ENCODE measurements at regions not wholly inside any gene's neighbourhood (a gene's known extent, or its start where the extent isn't known, plus 50 kb on each side); places are given as distances from the start of the nearest gene placed in this dataset.

- RAD21 ChIA-PET (ENCODE audit: low non-redundant PET in 1 of 2, low total read pairs in 2 of 2, uncharacterized antibody in 2 of 2, unreplicated experiment in 2 of 2): no interaction called here
- no peak for ATAC-seq
- Histone ChIP-seq H3K27ac (ENCODE audit: low read depth, low read length) (no peak overlapping the region), H3K9me2 (ENCODE audit: insufficient read depth) (no peaks in the 10 kb centered on the region), H3K27me3 (ENCODE audit: insufficient read depth, low read length) (no peaks in the 10 kb centered on the region), H3K36me3 (ENCODE audit: control insufficient read depth in 1 of 2, insufficient read depth in 2 of 2, low read length in 2 of 2) (no peaks in the 10 kb centered on the region), H2AFZ (ENCODE audit: low read depth, low read length, poor library complexity, severe bottlenecking) (no peak overlapping the region), H3K9me3 (ENCODE audit: control insufficient read depth in 1 of 2, insufficient read depth in 1 of 2, low read depth in 1 of 2, low read length in 2 of 2) (no peaks in the 10 kb centered on the region), H3K4me2 (ENCODE audit: low read length) (no peak overlapping the region), H3K79me2 (ENCODE audit: insufficient read depth, low read length) (no peaks in the 10 kb centered on the region), H3K4me1 (ENCODE audit: control insufficient read depth in 1 of 2, insufficient read depth in 2 of 2, low read length in 2 of 2) (no peaks in the 10 kb centered on the region), H3K9ac (ENCODE audit: low read length) (no peak overlapping the region), H4K20me1 (ENCODE audit: insufficient read depth) (no peaks in the 10 kb centered on the region), H3K4me3 (replicated peaks in 1 of 2; ENCODE audit: low read depth in 1 of 2, low read length in 2 of 2) (no peak overlapping the region)
- CTCF ChIA-PET: no interaction called here
- TF ChIP-seq SRF (IDR thresholded peaks at IDR 0.05; ENCODE audit: low read depth) (no peak), CTCF (IDR thresholded peaks at IDR 0.05 in 2 of 3, conservative IDR thresholded peaks at IDR 0.05 in 1 of 3; ENCODE audit: borderline replicate concordance in 1 of 3, insufficient read depth in 1 of 3, low read depth in 2 of 3, low read length in 2 of 3) (no peak), EGR1 (IDR thresholded peaks at IDR 0.05; ENCODE audit: low read depth) (no peak), ELF1 (IDR thresholded peaks at IDR 0.05; ENCODE audit: borderline replicate concordance, low read depth) (no peak), JUND (IDR thresholded peaks at IDR 0.05) (no peak), REST (IDR thresholded peaks at IDR 0.05; ENCODE audit: low read depth) (no peak), ATF3 (IDR thresholded peaks at IDR 0.05) (no peak), SP1 (IDR thresholded peaks at IDR 0.05; ENCODE audit: low read depth) (no peak), ZNF274 (IDR thresholded peaks at IDR 0.05; ENCODE audit: low read depth, low read length) (no peak), CBX3 (IDR thresholded peaks at IDR 0.05; ENCODE audit: low read depth) (no peak), CEBPB (IDR thresholded peaks at IDR 0.05; ENCODE audit: low read depth) (no peak), POLR2A (IDR thresholded peaks at IDR 0.05; ENCODE audit: borderline replicate concordance, extremely low read depth, insufficient read depth, insufficient read length) (no peak), EZH2phosphoT487 (IDR thresholded peaks at IDR 0.05; ENCODE audit: borderline replicate concordance) (no peak), RAD21 (IDR thresholded peaks at IDR 0.05; ENCODE audit: low read depth) (no peak), POLR2AphosphoS5 (IDR thresholded peaks at IDR 0.05; ENCODE audit: low read depth, low read length) (no peak), YY1 (IDR thresholded peaks at IDR 0.05; ENCODE audit: extremely low read depth, insufficient replicate concordance, low read depth, low read length) (no peak), MAX (IDR thresholded peaks at IDR 0.05) (no peak), ZFX (IDR thresholded peaks at IDR 0.05) (no peak)
- intact Hi-C loops (cut with micrococcal nuclease): no loop called here
- no peak for DNase-seq (ENCODE audit: low read depth, low spot score)
- POLR2A ChIA-PET: no interaction called here
- BruUV-seq (replicated peaks): no TSS peak
Observed at GRCh38 chr9:103981912-103982311, 112.2 kb upstream of the SMC2 start.
